ENCODE measurements at regions not wholly inside any gene's neighbourhood (a gene's known extent, or its start where the extent isn't known, plus 50 kb on each side); places are given as distances from the start of the nearest gene placed in this dataset.

DNA sequence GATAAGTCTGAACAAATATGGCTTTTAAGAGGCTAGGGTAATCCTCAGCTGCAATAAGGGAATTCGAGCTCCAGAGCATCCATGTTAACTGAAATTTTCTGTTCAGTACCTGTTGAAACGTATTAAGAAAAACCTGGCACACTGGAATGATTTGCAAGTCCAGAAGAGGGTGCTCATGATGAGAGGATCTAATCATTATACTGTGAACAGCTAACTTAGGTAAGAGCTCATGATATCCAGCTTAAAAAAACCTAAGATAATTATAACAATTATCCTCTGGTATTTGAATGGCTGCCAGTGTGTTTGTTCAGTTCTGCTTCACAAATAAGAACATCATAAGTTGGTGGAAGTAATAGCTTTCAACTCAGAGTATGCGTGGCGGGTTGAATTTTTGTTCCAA is 1118.3 kb upstream of the DDX18 start:
- no peaks in the 10 kb centered on the region for H3K27me3 ChIP-seq (ENCODE audit: control insufficient read depth in 2 of 2, insufficient read depth in 2 of 2, low read length in 2 of 2)

More for the DNA sequence above, 1118.3 kb upstream of the DDX18 start:
- CTCF ChIA-PET, result interaction anchor here (1.1 kb wide), 3 partner anchors 41 to 256 kb away, joined by 3 to 5 read pairs (median 3); no protein-coding TSS in a partner anchor
- H3K4me1 ChIP-seq (ENCODE audit: control insufficient read depth, extremely low read depth, insufficient read depth, low read length), result no peaks in the 10 kb centered on the region
- H3K36me3 ChIP-seq (ENCODE audit: control insufficient read depth in 2 of 2, extremely low read depth in 1 of 2, insufficient read depth in 2 of 2, low read length in 2 of 2), result no peaks in the 10 kb centered on the region
- H3K79me2 ChIP-seq (ENCODE audit: control insufficient read depth, insufficient read depth, low read length), result no peaks in the 10 kb centered on the region
- BruUV-seq (replicated peaks), result no TSS peak
- no peaks in the 10 kb centered on the region for H3K9me3 ChIP-seq (replicated peaks; ENCODE audit: control insufficient read depth, insufficient read depth, low read length)
- FAIRE-seq (no peak), DNase-seq (ENCODE audit: low read depth, low spot score) (no peak)
- no peak overlapping the region for H3K4me2 ChIP-seq (ENCODE audit: insufficient read depth, low read length)
- TF ChIP-seq CTCF (IDR thresholded peaks at IDR 0.05; ENCODE audit: extremely low read depth in 1 of 2, insufficient read depth in 1 of 2, low read depth in 1 of 2, low read length in 2 of 2) (no peak), MYC (IDR thresholded peaks at IDR 0.05; ENCODE audit: low read depth, low read length) (no peak), JUN (IDR thresholded peaks at IDR 0.05; ENCODE audit: borderline replicate concordance, insufficient read depth, insufficient read length, low read depth) (no peak), POLR2AphosphoS5 (IDR thresholded peaks at IDR 0.05; ENCODE audit: insufficient read depth, low read depth, low read length) (no peak), GATA2 (IDR thresholded peaks at IDR 0.05; ENCODE audit: insufficient read depth, insufficient read length, low read depth, low read length) (no peak), FOS (IDR thresholded peaks at IDR 0.05; ENCODE audit: borderline replicate concordance, insufficient read depth, low read length) (no peak), EZH2 (IDR thresholded peaks at IDR 0.05; ENCODE audit: borderline replicate concordance, low read depth, low read length, severe bottlenecking) (no peak), MAX (IDR thresholded peaks at IDR 0.05; ENCODE audit: insufficient read depth, insufficient read length) (no peak), POLR2A (IDR thresholded peaks at IDR 0.05; ENCODE audit: low read depth, low read length) (no peak)
- no peaks in the 10 kb centered on the region for H3K9me1 ChIP-seq (replicated peaks; ENCODE audit: control insufficient read depth, extremely low read depth, insufficient read depth, low read length)
- no peak overlapping the region for H2AFZ ChIP-seq (ENCODE audit: low read depth, low read length)
- H3K27ac ChIP-seq (ENCODE audit: insufficient read depth, low read depth, low read length), result no peak overlapping the region
- dilution Hi-C loops (cut with MboI; ENCODE audit: extremely low pct_ligation_motif_present, low sequenced_read_pairs) (no loop called here), intact Hi-C loops (cut with micrococcal nuclease) (no loop called here)
- POLR2A ChIA-PET, result no interaction called here
- H3K4me3 ChIP-seq (replicated peaks in 1 of 3; ENCODE audit: insufficient read depth in 1 of 3, low read depth in 1 of 3, low read length in 3 of 3), result no peak overlapping the region
- H3K9ac ChIP-seq (replicated peaks; ENCODE audit: extremely low read depth, insufficient read depth, low read length), result no peak overlapping the region
- H4K20me1 ChIP-seq (replicated peaks; ENCODE audit: control insufficient read depth, extremely low read depth, insufficient read depth, low read length), result no peaks in the 10 kb centered on the region
